Keratinocyte (primary cell): ENCODE measurements at regions not wholly inside any gene's neighbourhood (a gene's known extent, or its start where the extent isn't known, plus 50 kb on each side); places are given as distances from the start of the nearest gene placed in this dataset.

Experiments
- DNase-seq: peaks from one replicate; pipeline ENCODE4 v3.0.0-alpha.2; 2011; ENCODE audit warnings: low read depth, missing footprints, low spot score
- FAIRE-seq: peaks from 2 replicates; lab custom pipeline; 2011; peaks lifted over from hg19 to GRCh38; lab: Jason Lieb, UNC
- H2AFZ ChIP-seq: 2 replicates; pipeline ENCODE4 v1.6.0; 2012; ENCODE audit warnings: low read length, control low read depth, inconsistent platforms; ENCODE audit not compliant: control insufficient read depth
- H3K27ac ChIP-seq: 2 replicates; pipeline ENCODE4 v1.5.1; 2011; ENCODE audit warnings: low read length; ENCODE audit not compliant: control insufficient read depth, insufficient read depth
- H3K27me3 ChIP-seq: 3 replicates; pipeline ENCODE4 v1.6.0; 2011; ENCODE audit warnings: low read length; ENCODE audit not compliant: control insufficient read depth, insufficient read depth; ENCODE audit errors: extremely low read depth
- H3K36me3 ChIP-seq, 2 experiments: 2 replicates in 1 of 2; 3 replicates in 1 of 2; pipeline ENCODE4 v1.5.1; 2011; ENCODE audit warnings: low read length in 2 of 2, mild to moderate bottlenecking in 1 of 2; ENCODE audit not compliant: control insufficient read depth in 2 of 2, insufficient read depth in 2 of 2; ENCODE audit errors: extremely low read depth in 1 of 2
- H3K4me1 ChIP-seq: 3 replicates; pipeline ENCODE4 v1.5.1; 2011; ENCODE audit warnings: low read length; ENCODE audit not compliant: control insufficient read depth, insufficient read depth; ENCODE audit errors: extremely low read depth
- H3K4me2 ChIP-seq: 3 replicates; pipeline ENCODE4 v1.6.0; 2011; ENCODE audit warnings: low read depth, low read length; ENCODE audit not compliant: control insufficient read depth, insufficient read depth; ENCODE audit errors: extremely low read depth
- H3K4me3 ChIP-seq, 3 experiments: fragments of 200-600 bp in 1 of 3; sonication (generic) in 1 of 3; 2 replicates in 2 of 3; 3 replicates in 1 of 3; pipeline ENCODE4 v1.5.1; 2011 to 2016; ENCODE audit warnings: low read length in 3 of 3, mild to moderate bottlenecking in 3 of 3, control low read depth in 2 of 3, inconsistent platforms in 1 of 3, low read depth in 1 of 3, mixed read lengths in 1 of 3, mixed run types in 1 of 3, moderate library complexity in 1 of 3; ENCODE audit not compliant: control insufficient read depth in 2 of 3, insufficient read depth in 2 of 3; ENCODE audit errors: extremely low read depth in 1 of 3
- H3K79me2 ChIP-seq: 2 replicates; pipeline ENCODE4 v1.6.0; 2012; ENCODE audit warnings: low read length; ENCODE audit not compliant: control insufficient read depth, insufficient read depth
- H3K9ac ChIP-seq: 3 replicates; pipeline ENCODE4 v1.6.0; 2011; ENCODE audit warnings: low read length; ENCODE audit not compliant: control insufficient read depth, insufficient read depth; ENCODE audit errors: extremely low read depth
- H3K9me1 ChIP-seq: 3 replicates; pipeline ENCODE4 v1.6.0; 2011; ENCODE audit warnings: low read length; ENCODE audit not compliant: control insufficient read depth, insufficient read depth; ENCODE audit errors: extremely low read depth
- H3K9me3 ChIP-seq: 2 replicates; pipeline ENCODE4 v1.5.1; 2012; ENCODE audit warnings: low read depth, low read length; ENCODE audit not compliant: control insufficient read depth
- H4K20me1 ChIP-seq: 3 replicates; pipeline ENCODE4 v1.6.0; 2011; ENCODE audit warnings: low read length; ENCODE audit not compliant: control insufficient read depth, insufficient read depth; ENCODE audit errors: extremely low read depth
- EZH2 ChIP-seq: IDR thresholded peaks from one replicate; pipeline ENCODE4 v1.6.1; 2012; ENCODE audit warnings: inconsistent platforms, mild to moderate bottlenecking, low read length, moderate library complexity
- dilution Hi-C: fragments of 300-500 bp; cut with MboI; formaldehyde crosslinking; loops from one replicate; pipeline ENCODE4 v1.7.0; 2020; ENCODE audit warnings: low sequenced_read_pairs; ENCODE audit not compliant: extremely low pct_ligation_motif_present
- TF ChIP-seq, protein P1 (sequence below), 3 experiments: IDR thresholded peaks in 1 of 3; conservative IDR thresholded peaks in 1 of 3; optimal IDR thresholded peaks in 1 of 3; 2 replicates in 2 of 3; 3 replicates in 1 of 3; pipeline versions ENCODE3 to v1.5.1; 2011; ENCODE audit warnings: low read length in 3 of 3, mild to moderate bottlenecking in 3 of 3, moderate library complexity in 2 of 3, control low read depth in 1 of 3, inconsistent platforms in 1 of 3; ENCODE audit not compliant: insufficient read depth in 2 of 3; ENCODE audit errors: extremely low read depth in 1 of 3

DNA sequence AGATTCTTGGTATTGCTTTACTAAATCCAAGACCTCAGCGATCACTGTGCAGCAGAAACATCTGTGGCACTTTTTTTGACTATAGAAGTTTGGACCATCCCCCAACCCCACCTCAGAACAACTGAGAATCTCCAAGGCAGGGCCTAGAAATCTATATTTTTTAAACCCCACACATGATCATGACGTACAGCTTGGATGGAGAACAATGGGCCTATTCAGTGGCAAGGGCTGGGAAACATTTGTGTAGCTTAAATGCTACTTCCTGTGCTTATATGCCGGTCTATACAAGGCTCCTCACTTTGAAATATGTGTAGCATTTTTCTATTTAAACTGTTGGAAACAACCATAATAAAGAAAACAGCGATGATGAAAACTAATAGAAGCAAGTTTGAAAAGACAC, 55.1 kb upstream of the SPRED1 start:
- no peaks in the 10 kb centered on the region for H3K9me1 ChIP-seq
- no peak overlapping the region for H2AFZ ChIP-seq
- no peaks in the 10 kb centered on the region for H3K79me2 ChIP-seq
- H3K9ac ChIP-seq, result no peak overlapping the region
- FAIRE-seq, result no peak
- no peaks in the 10 kb centered on the region for H4K20me1 ChIP-seq
- TF ChIP-seq EZH2, result no peak
- TF ChIP-seq, protein P1, sequence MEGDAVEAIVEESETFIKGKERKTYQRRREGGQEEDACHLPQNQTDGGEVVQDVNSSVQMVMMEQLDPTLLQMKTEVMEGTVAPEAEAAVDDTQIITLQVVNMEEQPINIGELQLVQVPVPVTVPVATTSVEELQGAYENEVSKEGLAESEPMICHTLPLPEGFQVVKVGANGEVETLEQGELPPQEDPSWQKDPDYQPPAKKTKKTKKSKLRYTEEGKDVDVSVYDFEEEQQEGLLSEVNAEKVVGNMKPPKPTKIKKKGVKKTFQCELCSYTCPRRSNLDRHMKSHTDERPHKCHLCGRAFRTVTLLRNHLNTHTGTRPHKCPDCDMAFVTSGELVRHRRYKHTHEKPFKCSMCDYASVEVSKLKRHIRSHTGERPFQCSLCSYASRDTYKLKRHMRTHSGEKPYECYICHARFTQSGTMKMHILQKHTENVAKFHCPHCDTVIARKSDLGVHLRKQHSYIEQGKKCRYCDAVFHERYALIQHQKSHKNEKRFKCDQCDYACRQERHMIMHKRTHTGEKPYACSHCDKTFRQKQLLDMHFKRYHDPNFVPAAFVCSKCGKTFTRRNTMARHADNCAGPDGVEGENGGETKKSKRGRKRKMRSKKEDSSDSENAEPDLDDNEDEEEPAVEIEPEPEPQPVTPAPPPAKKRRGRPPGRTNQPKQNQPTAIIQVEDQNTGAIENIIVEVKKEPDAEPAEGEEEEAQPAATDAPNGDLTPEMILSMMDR (optimal IDR thresholded peaks at IDR 0.05 in 1 of 3, IDR thresholded peaks at IDR 0.05 in 1 of 3, conservative IDR thresholded peaks at IDR 0.05 in 1 of 3; ENCODE audit: extremely low read depth in 1 of 3, insufficient read depth in 2 of 3, low read length in 3 of 3), result no peak
- H3K4me2 ChIP-seq, result no peak overlapping the region
- no peak for DNase-seq
- no peak overlapping the region for H3K27ac ChIP-seq
- no peaks in the 10 kb centered on the region for H3K9me3 ChIP-seq
- dilution Hi-C loops, result no loop called here
- no peaks in the 10 kb centered on the region for H3K4me1 ChIP-seq
- no peak overlapping the region for H3K4me3 ChIP-seq
- H3K36me3 ChIP-seq, result no peaks in the 10 kb centered on the region
- H3K27me3 ChIP-seq, result no peaks in the 10 kb centered on the region

DNA sequence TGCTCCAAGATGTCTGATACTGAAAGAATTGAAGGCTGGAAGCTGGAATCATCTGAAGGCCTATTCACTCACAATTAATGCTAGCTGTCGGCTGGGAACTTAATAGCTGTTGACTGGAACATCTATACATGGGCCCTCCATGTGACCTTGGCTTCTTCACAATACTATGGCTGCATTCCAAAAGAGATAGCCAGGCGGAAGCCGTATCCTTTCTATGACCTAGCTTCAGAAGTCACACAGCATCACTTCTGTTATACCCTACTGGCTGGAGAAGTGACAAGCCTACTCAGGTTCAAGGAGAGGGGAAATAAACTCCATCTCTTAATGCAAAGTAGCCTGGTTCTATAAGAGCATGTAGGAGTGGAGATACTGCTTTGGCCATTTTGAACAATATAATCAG, 50.9 kb upstream of the SPRED1 start:
- FAIRE-seq (no peak), DNase-seq (no peak)
- TF ChIP-seq EZH2, result no peak
- dilution Hi-C loops, result no loop called here
- Histone ChIP-seq H4K20me1 (no peaks in the 10 kb centered on the region), H3K79me2 (no peaks in the 10 kb centered on the region), H3K4me1 (peaks cover 9% of the 10 kb centered on the region), H3K4me2 (no peak overlapping the region), H3K4me3 (no peak overlapping the region), H3K27ac (no peak overlapping the region), H3K27me3 (no peaks in the 10 kb centered on the region), H3K9ac (no peak overlapping the region), H2AFZ (no peak overlapping the region), H3K36me3 (no peaks in the 10 kb centered on the region), H3K9me3 (no peaks in the 10 kb centered on the region), H3K9me1 (no peaks in the 10 kb centered on the region)

DNA sequence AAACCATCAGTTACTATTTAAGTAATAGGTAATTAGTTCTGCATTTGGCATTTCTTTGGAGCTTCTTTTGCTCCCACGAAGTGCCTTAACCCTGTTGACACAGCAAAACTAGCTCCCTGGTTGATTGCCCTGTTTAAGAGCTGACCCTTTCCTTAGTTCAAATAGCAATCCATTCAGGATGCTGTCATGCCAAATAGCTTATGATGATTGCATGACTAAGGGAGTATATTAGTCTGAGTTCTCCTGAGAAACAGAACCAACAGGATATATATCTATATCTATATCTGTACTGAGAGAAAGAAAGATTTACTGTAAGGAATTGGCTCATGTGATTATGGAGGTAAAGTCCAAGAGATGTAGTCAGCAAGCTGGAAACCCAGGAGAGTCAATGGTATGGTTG, 50.3 kb upstream of the SPRED1 start:
- Histone ChIP-seq H3K4me3 (no peak overlapping the region), H2AFZ (no peak overlapping the region), H3K27ac (no peak overlapping the region), H3K79me2 (no peaks in the 10 kb centered on the region), H3K4me1 (peaks cover 16% of the 10 kb centered on the region), H4K20me1 (no peaks in the 10 kb centered on the region), H3K9ac (no peak overlapping the region), H3K9me1 (no peaks in the 10 kb centered on the region), H3K4me2 (no peak overlapping the region), H3K36me3 (no peaks in the 10 kb centered on the region), H3K9me3 (no peaks in the 10 kb centered on the region), H3K27me3 (no peaks in the 10 kb centered on the region)
- no peak for FAIRE-seq
- DNase-seq, result no peak
- TF ChIP-seq, protein P1 (optimal IDR thresholded peaks at IDR 0.05 in 1 of 3, IDR thresholded peaks at IDR 0.05 in 1 of 3, conservative IDR thresholded peaks at IDR 0.05 in 1 of 3; ENCODE audit: extremely low read depth in 1 of 3, insufficient read depth in 2 of 3, low read length in 3 of 3), result no peak
- TF ChIP-seq EZH2, result no peak
- dilution Hi-C loops, result no loop called here
